Endodermal cell (in vitro differentiated cells): ENCODE measurements at regions not wholly inside any gene's neighbourhood (a gene's known extent, or its start where the extent isn't known, plus 50 kb on each side); places are given as distances from the start of the nearest gene placed in this dataset.

Source experiments
- DNase-seq: peaks from one replicate; pipeline ENCODE4 v3.0.0-alpha.2; 2017
- H3K27ac ChIP-seq: 2 replicates; pipeline ENCODE4 v1.5.1; 2013; ENCODE audit warnings: mild to moderate bottlenecking, low read depth, low read length, moderate library complexity
- H3K27me3 ChIP-seq: 2 replicates; pipeline ENCODE4 v1.6.1; 2013; ENCODE audit warnings: mild to moderate bottlenecking, low read length, moderate library complexity; ENCODE audit not compliant: insufficient read depth, control insufficient read depth, poor library complexity, severe bottlenecking
- H3K36me3 ChIP-seq: 2 replicates; pipeline ENCODE4 v1.7.0; 2013; ENCODE audit warnings: mild to moderate bottlenecking, low read length, moderate library complexity; ENCODE audit not compliant: control insufficient read depth, insufficient read depth
- H3K4me1 ChIP-seq: one replicate; pipeline ENCODE4 v1.7.0; 2013; ENCODE audit warnings: low read length; ENCODE audit not compliant: control insufficient read depth, insufficient read depth
- H3K4me3 ChIP-seq: 2 replicates; pipeline ENCODE4 v1.5.1; 2013; ENCODE audit warnings: mild to moderate bottlenecking, low read length, moderate library complexity
- H3K9ac ChIP-seq: 2 replicates; pipeline ENCODE4 v1.6.1; 2013; ENCODE audit warnings: mild to moderate bottlenecking, low read length, moderate library complexity; ENCODE audit not compliant: poor library complexity, severe bottlenecking; ENCODE audit errors: extremely low read depth
- H3K9me3 ChIP-seq: 2 replicates; pipeline ENCODE4 v1.6.1; 2013; ENCODE audit warnings: mild to moderate bottlenecking, low read length, moderate library complexity; ENCODE audit not compliant: control insufficient read depth
- H3K27ac Mint-ChIP-seq: 2 replicates; pipeline ENCODE4 v1.8.0; 2020; ENCODE audit warnings: mixed read lengths
- H3K27me3 Mint-ChIP-seq: 2 replicates; pipeline ENCODE4 v1.8.0; 2021; ENCODE audit warnings: mild to moderate bottlenecking, mixed read lengths; ENCODE audit not compliant: insufficient read depth
- H3K36me3 Mint-ChIP-seq: 2 replicates; pipeline ENCODE4 v1.8.0; 2020; ENCODE audit warnings: low read depth, mixed read lengths
- H3K4me1 Mint-ChIP-seq: 2 replicates; pipeline ENCODE4 v1.8.0; 2020; ENCODE audit warnings: mixed read lengths
- H3K4me3 Mint-ChIP-seq: 2 replicates; pipeline ENCODE4 v1.8.0; 2020; ENCODE audit warnings: mild to moderate bottlenecking, moderate library complexity, mixed read lengths
- H3K9me3 Mint-ChIP-seq: 2 replicates; pipeline ENCODE4 v1.8.0; 2020; ENCODE audit warnings: mild to moderate bottlenecking, mixed read lengths
- CTCF ChIP-seq: fragments of 200-600 bp; sonication (generic); conservative IDR thresholded peaks from 2 replicates; pipeline ENCODE4 v1.5.0; 2021; ENCODE audit warnings: antibody characterized with exemption, mild to moderate bottlenecking
- WGBS, 2 experiments: methylation state at CpG; one replicate each; pipeline versions ENCODE4 v1.1.5 to v1.1.7; 2013; ENCODE audit warnings: missing lambda C conversion rate in 2 of 2, mixed read lengths in 1 of 2; ENCODE audit not compliant: insufficient coverage in 1 of 2, insufficient read length in 1 of 2; 5-methylcytosine and 5-hydroxymethylcytosine counted together

GRCh38 chr7:155225516-155225915, 72.2 kb upstream of the INSIG1 start:
- H3K27ac ChIP-seq = no peak overlapping the region
- no peaks in the 10 kb centered on the region for H3K27me3 ChIP-seq
- peaks cover 48% of the 10 kb centered on the region for H3K4me1 Mint-ChIP-seq
- H3K9ac ChIP-seq = no peak overlapping the region
- H3K36me3 ChIP-seq = no peaks in the 10 kb centered on the region
- H3K4me3 Mint-ChIP-seq = no peak overlapping the region
- H3K27ac Mint-ChIP-seq = no peak overlapping the region
- 92 to 98% methylated on average over 13 to 14 of the region's 14 CpGs for WGBS, 2 experiments
- no peaks in the 10 kb centered on the region for H3K36me3 Mint-ChIP-seq
- H3K9me3 ChIP-seq = no peaks in the 10 kb centered on the region
- no peak for DNase-seq
- no peaks in the 10 kb centered on the region for H3K9me3 Mint-ChIP-seq
- peaks cover 37% of the 10 kb centered on the region for H3K27me3 Mint-ChIP-seq
- TF ChIP-seq CTCF = no peak
- H3K4me3 ChIP-seq = no peak overlapping the region
- H3K4me1 ChIP-seq = peaks cover 7% of the 10 kb centered on the region

GRCh38 chr7:155226261-155227003, 71.2 kb upstream of the INSIG1 start:
- no peak for DNase-seq
- WGBS, 2 experiments = 94 to 96% methylated on average over 15 to 26 of the region's 26 CpGs
- no peak for TF ChIP-seq CTCF

GRCh38 chr7:155227004-155227787, 70.5 kb upstream of the INSIG1 start:
- peaks cover 45% of the 10 kb centered on the region for H3K4me1 Mint-ChIP-seq
- H3K27ac Mint-ChIP-seq = no peak overlapping the region

More at GRCh38 chr7:155226261-155227003, 71.2 kb upstream of the INSIG1 start:
- H3K9me3 ChIP-seq = no peaks in the 10 kb centered on the region
- H3K36me3 ChIP-seq = no peaks in the 10 kb centered on the region
- peaks cover 7% of the 10 kb centered on the region for H3K4me1 ChIP-seq
- Mint-ChIP-seq H3K9me3 (no peaks in the 10 kb centered on the region), H3K36me3 (no peaks in the 10 kb centered on the region), H3K27ac (no peak overlapping the region), H3K4me3 (no peak overlapping the region), H3K27me3 (peaks cover 37% of the 10 kb centered on the region), H3K4me1 (peaks cover 45% of the 10 kb centered on the region)
- no peak overlapping the region for H3K27ac ChIP-seq
- no peak overlapping the region for H3K4me3 ChIP-seq
- H3K27me3 ChIP-seq = no peaks in the 10 kb centered on the region
- H3K9ac ChIP-seq = no peak overlapping the region

More at GRCh38 chr7:155227004-155227787, 70.5 kb upstream of the INSIG1 start:
- H3K9me3 Mint-ChIP-seq = no peaks in the 10 kb centered on the region
- 82 to 83% methylated on average over 24 to 27 of the region's 27 CpGs for WGBS, 2 experiments
- TF ChIP-seq CTCF = no peak
- Histone ChIP-seq H3K27me3 (no peaks in the 10 kb centered on the region), H3K36me3 (no peaks in the 10 kb centered on the region), H3K4me1 (peaks cover 7% of the 10 kb centered on the region), H3K27ac (no peak overlapping the region), H3K9ac (no peak overlapping the region), H3K9me3 (no peaks in the 10 kb centered on the region), H3K4me3 (no peak overlapping the region)
- H3K27me3 Mint-ChIP-seq = peaks cover 37% of the 10 kb centered on the region
- no peak for DNase-seq
- no peak overlapping the region for H3K4me3 Mint-ChIP-seq
- H3K36me3 Mint-ChIP-seq = no peaks in the 10 kb centered on the region
